GDM1 (cell line): ENCODE measurements at regions not wholly inside any gene's neighbourhood (a gene's known extent, or its start where the extent isn't known, plus 50 kb on each side); places are given as distances from the start of the nearest gene placed in this dataset.

ENCODE experiments used
- DNase-seq: peaks from one replicate; lab custom pipeline; 2025; lab: John Stamatoyannopoulos, UW

DNA sequence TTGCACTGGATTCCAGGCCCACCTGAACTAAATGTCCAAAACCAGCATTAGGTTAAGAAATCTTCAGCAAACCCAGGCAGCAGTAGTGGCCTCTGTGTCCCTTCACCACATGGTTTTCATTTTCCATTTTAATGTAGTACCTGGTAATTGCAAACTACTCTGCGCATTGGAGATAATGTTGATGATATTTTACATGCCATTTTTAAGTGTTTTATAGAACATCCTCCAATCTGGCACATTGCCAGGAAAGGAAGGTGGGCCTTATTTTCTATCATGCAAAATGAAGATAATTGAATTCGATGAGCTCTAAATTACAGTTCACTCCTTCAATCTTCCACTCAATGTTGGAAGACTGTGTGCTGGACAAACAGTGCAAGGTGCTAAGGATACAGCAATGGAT is 89.5 kb downstream of the ZC3H11B start:
- DNase-seq, result no peak

DNA sequence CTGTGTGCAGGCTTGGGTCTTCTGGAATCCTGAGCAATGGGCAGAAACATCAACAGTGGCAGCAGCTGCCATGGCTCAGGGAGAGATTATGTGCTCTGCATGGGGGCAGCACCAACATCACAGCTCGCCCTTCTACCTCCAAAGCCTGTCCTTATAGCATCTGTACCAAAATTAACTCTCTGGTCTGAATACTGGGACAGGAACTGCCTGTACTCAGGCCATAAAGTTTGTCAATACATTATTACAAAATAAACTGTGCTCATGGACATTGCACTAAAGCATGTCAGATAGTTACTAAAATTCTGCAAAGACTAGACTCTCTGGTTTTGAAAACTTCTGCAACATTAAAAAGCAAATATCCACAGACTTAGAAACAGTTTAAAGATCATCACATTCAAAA is 91.6 kb downstream of the ZC3H11B start:
- DNase-seq, result no peak

DNA sequence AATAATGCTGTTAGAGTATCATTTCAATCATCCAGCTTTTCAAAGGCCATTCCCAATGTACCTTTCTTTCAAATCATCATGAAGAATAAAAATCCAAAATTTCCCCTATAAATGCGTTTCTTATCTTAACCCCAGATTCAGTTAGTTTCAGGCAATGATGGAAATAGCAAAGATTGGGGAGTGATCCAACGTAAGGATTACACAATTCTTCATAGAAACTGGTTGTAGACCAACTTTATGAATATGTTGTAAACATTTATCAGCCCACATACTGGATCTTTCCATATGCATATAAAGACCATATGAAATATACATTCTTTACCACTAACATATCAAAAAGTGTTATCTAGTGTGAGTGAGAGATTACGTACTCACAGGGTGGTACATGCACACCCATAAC is 92.7 kb downstream of the ZC3H11B start:
- no peak for DNase-seq

DNA sequence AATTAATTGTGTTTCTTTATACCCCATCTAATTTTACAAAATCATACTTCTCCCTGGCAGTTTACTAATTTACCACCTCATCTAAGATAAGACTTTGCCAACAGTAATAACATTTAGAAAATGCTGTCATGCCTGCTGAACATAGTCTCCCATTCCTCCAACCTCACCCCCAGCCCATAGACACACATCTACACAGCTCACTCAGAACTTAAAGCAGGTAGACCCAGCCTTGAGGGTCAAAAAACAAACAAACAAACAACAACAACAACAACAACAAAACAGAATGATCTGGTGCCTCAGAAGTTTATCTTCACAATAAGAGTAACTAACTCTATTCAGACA is 94.0 kb downstream of the ZC3H11B start:
- DNase-seq, result no peak

DNA sequence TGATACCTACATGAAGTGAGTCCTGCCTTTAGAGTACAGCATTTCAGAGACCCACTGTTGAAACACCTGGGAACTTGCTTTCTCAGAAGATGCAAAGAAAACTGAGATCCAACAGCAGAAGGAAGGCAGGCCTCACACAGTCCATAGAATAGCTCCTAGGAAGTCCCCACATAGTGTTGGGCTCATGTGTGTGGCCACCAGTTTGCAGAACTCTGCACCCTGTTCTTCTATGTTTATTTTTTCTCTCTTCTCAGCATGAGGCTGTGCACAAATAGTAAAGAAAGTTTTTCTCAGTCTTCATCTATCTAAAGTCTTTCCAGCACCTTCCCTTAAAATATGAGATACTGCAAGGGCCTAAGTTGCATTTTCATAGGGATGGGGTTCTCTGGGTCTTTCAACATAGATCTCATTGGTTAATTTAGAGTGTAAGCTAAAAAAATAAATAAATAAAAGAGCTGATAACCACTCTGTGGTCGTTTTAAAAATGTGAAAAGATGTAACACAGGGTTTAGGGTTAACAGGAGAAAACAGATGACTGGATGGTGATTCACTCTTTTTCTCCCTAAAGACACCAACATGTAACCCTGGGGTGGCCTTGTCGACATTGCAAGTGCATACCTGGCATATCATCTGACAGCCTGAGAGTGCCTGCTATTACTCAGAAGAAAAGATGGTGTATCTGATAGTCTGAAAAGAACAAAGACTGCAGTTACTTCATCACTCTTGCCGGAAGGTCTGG is 94.6 kb downstream of the ZC3H11B start:
- DNase-seq, result no peak

DNA sequence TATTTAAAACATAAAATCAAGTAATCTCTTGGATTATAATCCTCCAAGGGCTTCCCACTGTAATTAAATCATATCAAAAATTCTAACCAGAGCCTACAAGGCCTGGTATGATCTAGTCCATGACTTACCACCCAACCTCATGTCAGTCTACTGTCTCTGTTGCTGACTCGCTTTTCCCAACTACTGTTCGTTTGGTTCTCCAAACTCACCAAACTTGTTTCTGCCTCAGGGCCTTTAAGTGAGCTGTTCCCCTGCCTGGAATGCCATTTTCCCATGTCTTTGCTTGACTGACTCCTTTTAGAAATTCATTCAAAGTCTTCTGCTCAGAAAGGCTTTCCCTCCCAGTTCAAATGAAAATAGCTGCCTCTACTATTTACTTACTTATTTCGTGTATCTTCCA is 95.9 kb downstream of the ZC3H11B start:
- DNase-seq, result no peak

DNA sequence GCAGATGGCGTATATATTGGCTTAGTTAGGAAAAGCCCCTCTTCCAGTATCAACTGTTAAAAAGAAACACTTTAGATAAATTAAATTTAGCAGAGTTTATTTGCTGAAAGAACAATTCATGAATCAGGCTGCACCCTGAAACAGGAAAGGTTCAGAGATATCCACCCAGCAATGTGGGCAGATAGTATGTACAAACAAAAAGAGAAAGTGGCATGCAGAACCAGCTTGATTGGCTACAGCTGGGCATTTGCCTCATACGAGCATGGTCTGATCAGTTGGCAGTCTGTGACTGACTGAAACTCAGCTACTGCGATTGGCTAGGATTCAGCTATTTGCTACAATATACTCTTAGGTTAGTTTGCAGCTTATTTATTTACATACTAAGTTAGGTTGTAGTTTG is 98.2 kb downstream of the ZC3H11B start:
- no peak for DNase-seq

DNA sequence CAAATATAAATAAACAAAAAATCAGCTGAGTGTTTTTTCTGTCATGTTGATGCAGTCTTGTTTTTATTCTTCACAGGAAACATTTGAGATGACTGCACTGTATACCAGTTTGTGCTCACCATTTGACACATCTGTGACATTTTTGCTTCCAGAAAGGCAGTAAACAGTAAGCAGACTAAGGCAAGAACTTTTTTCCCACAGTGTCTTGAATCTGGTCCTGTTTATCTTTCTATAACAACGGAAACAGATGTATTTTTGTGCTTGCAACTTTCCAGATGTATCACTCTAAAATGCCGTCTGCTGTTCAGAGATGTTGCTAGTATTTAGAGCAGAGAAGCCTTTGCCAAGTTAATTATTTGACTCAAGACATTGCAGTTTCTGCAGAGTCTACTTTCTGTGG is 105.5 kb downstream of the ZC3H11B start:
- no peak for DNase-seq

DNA sequence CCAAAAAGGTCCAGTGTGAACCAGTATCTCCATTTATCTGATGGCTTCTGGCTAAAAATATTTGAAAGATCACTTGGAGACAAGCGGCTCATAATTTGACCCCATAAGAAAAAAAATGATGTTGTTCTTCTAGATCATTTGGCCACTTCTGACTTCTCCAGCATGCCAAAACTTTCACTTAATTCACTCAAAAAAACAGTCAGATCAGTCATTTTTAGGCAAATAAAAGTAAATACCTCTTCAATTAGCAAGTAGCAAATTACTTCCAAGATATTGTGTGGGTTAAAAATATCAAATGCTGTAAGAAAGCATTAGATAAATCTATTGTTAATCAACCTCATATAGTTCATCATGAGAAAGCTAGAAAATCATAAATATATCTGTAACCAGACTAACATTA is 106.0 kb downstream of the ZC3H11B start:
- DNase-seq, result no peak

DNA sequence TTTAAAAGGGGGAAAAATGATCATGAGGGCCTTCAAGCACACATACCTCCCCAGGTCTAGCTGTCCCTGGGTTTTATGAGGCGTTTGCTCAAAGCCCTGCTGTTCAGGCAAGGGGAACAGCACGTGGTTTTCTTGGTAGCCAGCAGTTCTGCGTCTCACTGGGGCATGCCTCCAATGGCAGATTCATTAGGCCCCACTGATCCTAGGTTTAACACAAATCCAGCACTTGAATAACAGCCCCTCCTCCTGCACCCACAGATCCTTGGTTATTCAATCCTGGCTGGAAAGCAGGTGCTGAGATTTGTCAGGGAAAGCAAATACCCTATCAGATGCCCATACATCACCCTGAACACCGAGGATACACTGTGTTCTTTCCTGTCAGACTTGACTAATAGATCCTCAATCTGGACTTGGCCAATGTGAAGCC is 106.4 kb downstream of the ZC3H11B start:
- DNase-seq, result no peak

DNA sequence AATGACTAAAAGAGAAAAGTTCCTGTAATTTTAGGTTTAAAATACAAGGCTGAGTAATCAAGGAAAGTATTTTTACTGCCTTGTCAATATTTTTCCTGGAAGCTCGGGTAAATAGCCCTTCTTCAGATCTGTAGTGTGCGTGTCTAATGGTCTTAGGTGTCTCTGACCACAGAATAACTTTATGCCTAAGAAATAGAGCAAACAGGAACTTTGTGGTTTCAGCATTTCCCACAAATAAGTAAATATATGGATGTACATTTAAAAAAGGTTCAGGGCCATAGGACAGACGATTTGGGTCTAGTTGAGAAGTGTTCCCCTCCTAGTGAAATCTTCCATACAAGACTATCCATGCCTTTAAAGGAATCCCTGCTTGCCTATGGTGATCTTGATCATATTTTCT is 107.0 kb downstream of the ZC3H11B start:
- DNase-seq, result no peak

DNA sequence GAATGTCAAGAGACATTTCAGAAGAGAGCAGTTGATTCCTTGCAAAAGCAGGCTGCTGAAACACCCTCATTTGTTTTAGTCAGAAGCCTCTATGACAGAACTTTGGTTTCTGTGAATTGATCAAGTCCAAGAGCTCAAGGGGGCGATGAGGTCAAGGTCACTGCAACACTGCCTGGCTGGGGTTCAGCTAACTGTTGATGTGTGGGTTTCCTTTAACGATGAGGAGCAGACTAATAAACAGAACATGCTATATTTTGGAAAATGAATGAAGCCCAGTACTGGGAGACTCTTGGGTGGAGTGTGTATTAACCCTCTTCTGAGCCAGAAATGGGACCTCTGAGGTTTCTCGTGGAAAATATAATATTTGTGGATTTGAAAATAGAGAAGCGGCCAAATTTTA is 109.3 kb downstream of the ZC3H11B start:
- no peak for DNase-seq

DNA sequence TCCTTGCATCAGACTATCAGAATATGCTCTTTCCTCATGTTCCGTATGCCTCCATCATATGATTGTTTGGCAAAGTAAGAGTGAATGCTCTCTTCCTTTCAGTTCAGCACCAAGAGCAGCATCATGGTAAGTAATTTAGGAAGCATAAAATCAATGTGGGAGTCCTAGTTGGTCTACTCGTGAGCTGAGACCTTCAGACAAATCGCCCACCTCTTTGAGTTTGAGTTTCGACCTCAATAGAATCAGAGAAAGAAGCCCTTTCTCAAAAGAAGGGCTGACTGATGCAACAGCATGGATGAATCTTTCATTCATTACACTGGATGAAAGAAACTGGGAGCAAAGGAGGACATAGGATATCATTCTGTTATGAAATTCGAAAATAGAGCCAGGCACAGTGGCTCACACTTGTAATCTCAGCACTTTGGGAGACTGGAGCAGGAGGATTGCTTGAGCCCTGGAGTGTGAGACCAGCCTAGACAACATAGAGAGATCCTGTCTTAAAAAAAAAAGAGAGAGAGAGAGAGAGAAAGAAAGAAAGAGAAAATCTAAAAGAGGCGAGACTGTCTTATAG is 112.5 kb downstream of the ZC3H11B start:
- no peak for DNase-seq

DNA sequence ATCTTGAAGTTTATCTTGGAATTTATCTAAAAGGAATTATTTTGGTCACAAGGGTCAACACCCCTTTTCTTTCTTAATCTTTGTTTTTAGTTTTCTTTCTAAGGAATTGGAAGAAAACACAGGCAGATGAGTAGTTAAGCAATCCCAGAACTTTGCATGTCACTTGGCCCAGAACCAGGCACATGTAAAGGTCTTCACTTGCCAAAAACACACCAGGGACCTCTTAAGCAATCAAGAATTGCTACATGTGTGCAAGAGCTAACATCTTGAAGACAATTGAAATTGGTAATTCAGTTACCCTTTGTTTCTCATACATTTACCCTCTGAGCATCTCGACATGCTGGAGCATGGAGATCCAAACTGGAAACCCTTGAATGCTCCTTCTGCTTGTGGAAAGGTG is 114.2 kb downstream of the ZC3H11B start:
- DNase-seq, result no peak

DNA sequence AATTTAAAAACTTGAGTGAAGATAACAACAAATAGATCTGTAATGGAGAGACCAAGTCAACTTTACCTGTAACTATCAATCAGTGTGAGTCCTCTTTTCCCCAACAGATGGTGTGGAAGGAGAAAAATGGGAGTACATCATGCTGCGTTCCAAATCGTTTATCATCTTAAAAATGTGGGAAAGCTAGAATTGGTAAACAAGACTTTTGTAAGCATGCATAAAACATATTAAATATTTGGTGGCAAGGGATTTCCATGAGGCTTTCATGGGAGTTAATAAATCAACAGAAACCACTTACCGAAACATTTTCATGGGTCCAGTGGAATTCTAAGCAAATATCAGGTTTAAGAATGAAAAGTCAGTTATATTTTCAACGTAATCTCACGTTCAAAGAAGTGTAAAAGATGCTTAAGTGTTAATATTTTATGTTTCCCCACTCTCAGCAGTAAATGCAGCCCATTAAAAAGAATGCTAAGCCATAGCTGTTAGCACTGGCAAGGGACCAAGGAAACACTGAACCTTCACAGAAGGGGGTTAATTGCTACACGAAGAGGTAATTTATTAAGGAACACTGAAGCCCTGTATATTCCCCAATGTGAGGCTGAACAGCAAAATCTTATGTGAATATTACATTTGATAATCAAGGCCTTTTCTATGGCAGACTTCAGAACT is 117.0 kb downstream of the ZC3H11B start:
- DNase-seq, result no peak

DNA sequence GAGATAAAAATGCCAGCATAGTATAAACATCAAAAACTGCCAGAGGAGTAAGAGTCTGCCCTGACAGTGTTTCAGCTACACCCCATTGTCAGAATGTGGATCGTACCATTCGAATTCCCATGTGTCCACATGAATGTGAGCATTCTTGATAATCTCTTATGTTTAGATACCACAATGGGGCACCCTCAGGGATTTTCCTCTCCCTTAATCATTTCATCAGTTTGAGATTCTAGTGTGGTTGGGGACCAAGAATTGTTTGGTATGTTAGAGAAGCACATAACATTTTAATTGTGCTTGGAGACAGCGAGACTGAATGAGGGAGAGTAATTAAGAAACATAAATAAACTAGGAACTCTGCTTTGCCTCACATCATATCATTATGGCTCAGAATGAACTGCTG is 120.2 kb downstream of the ZC3H11B start:
- no peak for DNase-seq

DNA sequence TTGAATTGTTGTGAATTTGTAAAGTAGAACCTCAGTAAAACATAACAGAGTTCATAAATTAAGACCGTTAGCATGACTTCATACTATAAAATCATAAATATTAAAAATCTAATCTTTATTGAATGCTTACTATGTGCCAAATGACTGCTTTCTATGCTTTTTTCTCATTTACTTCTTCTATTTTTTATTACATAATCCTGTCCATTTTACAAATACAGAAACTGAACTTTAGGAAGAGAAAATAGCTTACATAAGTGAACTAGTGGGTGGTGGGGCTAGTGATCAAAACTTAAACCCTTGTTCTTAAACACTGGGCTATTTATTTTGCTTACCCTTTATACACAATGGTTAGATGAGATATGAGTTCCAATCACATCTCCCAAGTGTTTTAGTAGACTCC is 122.3 kb downstream of the ZC3H11B start:
- no peak for DNase-seq

DNA sequence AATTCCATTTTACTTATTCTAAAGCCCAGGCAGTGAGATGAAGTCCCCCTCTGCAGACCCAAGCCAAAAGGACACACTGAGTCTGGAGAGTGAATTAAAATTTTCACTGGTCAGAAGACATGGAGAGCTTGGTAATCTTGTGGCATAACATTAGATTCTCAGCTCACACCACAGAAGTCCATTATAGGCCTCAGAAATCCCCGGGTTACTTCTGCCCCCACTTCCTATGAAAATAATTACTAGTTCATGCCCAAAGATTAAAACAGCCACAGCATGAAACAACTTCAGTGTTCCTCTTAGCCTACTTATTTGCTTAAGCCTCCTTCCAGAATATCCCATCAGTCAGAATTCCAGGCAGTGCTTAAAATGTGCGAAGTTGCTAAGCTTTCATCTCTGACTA is 123.3 kb downstream of the ZC3H11B start:
- no peak for DNase-seq

DNA sequence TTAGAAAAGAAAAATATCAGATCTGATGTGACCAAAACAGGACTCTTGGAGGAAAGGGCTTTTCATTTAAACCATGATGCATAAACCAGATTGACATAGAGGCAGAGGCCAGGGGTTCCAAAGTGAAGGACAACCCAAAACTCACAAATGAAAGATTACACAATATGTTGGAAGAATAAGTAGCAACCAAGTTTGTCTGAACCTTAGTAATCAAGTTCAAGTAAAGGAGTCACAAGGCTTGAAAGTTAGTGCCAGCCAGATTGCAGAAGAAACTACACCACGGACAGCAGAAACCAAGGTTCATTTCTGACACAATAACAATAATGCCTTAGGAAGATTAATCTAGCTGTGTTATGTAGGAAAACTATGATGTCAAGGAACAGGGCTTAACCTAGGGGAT is 124.6 kb downstream of the ZC3H11B start:
- no peak for DNase-seq

DNA sequence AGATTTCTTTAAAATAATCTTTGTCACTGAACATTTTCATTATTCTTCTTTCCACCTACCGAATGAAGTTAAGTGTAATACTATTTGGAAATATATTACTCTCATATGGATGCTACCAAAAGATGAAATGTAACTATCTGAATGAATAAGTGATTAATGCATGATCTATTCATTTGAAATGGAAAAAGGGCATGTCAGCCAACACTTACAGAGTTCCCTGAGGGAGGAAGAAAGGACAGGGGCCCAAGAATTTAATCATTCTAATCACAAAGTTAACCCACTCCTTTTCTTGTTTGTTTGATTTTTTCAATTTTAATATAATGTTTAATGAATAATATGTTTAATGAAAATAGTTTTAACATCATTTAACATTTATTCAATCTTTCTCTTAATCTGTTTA is 129.4 kb downstream of the ZC3H11B start:
- no peak for DNase-seq

DNA sequence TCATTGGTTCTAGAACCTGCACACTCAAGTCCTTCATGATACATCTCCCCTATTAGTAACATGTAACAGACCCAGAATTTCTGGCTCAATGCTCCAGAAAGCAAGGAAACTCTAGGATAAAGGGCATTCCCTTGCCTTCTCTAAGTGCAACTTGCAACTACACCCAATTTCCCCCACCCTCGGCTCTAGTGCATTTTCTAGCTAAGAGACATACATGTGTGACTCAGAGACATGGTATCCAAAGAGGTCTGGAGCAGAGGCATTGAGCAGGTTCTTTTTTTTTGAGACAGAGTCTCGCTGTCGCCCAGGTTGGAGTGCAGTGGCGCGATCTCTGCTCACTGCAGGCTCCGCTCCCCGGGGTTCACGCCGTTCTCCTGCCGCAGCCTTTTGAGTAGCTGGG is 132.9 kb downstream of the ZC3H11B start:
- no peak for DNase-seq

DNA sequence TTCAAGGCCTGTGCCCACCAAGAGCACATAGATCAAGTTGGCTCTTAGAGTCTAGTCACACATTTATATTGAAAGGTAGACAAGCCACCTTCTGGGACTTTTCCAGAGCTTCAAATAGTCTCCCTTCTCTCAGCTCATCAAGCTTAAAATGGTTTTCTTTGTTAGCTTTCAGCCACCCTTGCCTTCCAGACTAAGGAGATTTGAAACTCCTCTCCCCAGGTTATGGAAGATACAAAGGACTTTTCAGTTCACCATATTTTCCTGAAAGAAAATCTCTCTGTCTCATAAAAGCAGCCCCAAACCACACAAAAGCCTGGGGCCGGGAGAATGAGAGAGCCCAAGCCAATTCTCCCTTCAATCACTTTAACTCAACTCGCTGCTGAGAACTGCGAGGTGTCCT is 134.1 kb downstream of the ZC3H11B start:
- DNase-seq, result no peak

DNA sequence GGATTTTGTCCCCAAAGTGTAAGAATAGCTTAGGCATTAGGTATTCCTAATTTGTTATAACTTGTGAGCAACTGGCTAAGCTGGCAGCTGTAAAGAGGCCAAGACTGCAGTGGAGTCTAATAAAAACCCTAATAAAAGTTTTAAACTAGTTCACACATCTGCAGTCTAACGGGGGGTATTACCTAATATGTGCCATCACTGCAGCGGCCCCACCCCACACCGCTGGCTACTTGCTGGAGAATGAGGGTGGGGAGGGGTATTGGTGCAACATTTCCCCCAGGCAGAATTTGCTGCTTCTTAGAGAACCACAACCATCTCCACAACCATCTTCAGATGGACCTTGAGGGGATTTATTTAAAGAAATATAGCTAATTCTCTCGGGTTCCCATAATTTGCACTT is 135.0 kb downstream of the ZC3H11B start:
- no peak for DNase-seq

DNA sequence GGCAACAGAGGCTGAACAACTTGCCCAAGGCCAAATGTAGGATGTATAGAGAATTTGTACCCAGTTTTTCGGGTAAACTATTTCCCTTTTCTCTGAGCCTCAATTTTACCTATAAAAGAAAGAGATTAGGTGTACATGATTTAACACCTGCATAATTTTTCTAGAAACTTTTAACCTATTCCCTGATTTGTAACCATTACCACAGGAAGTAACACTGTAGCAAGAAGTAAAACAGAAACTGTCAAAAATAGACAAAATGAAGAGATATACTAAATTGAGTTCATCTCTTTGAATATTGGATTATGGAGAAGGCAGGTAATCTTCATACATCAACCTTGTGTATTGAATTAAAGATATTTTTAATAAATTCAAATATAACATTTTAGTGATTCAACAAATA is 136.2 kb downstream of the ZC3H11B start:
- no peak for DNase-seq
